Spleen (tissue), 7 donors: ENCODE measurements at regions not wholly inside any gene's neighbourhood (a gene's known extent, or its start where the extent isn't known, plus 50 kb on each side); places are given as distances from the start of the nearest gene placed in this dataset.

Experiments
- CTCF ChIP-seq, 11 experiments: fragments of 200-600 bp in 7 of 11; fragments of 450-650 bp in 4 of 11; sonication (generic) in 4 of 11; IDR thresholded peaks in 8 of 11; conservative IDR thresholded peaks in 3 of 11; 1 replicate in 7 of 11; 2 replicates in 4 of 11; pipeline versions ENCODE4 v1.4.0 to v1.8.0; 2016 to 2021; ENCODE audit warnings: antibody characterized with exemption in 11 of 11, inconsistent platforms in 4 of 11, mild to moderate bottlenecking in 1 of 11
- POLR2A ChIP-seq, 3 donors: fragments of 450-650 bp; IDR thresholded peaks; one replicate each; pipeline ENCODE4 v1.5.1; 2017; ENCODE audit warnings: antibody characterized with exemption in 3 of 3, mild to moderate bottlenecking in 1 of 3
- POLR2AphosphoS5 ChIP-seq, 3 donors: sonication (generic); formaldehyde crosslinking; IDR thresholded peaks; one replicate each; pipeline ENCODE4 v1.5.1; 2017; ENCODE audit warnings: antibody characterized with exemption in 3 of 3
- donor health status: DM: no; HTN: no; CAD: no; lungs with moderate emphysema.
- donor health status: DM: no; HTN: no; CAD: no.
- donor health status: DM: no; HTN: no; CAD: no.

- TF ChIP-seq POLR2A (IDR thresholded peaks at IDR 0.05) (no peak), CTCF (IDR thresholded peaks at IDR 0.05 in 8 of 11, conservative IDR thresholded peaks at IDR 0.05 in 3 of 11) (no peak), POLR2AphosphoS5 (IDR thresholded peaks at IDR 0.05) (no peak)
Observed at GRCh38 chr1:43062527-43063095, 103.9 kb upstream of the SLC2A1 start.
